Body of pancreas (tissue), 4 donors: ENCODE measurements at regions not wholly inside any gene's neighbourhood (a gene's known extent, or its start where the extent isn't known, plus 50 kb on each side); places are given as distances from the start of the nearest gene placed in this dataset.

Experiments
- POLR2A ChIP-seq, 3 donors: fragments of 450-650 bp; IDR thresholded peaks; one replicate each; pipeline ENCODE4 v1.6.1; 2016; ENCODE audit warnings: antibody characterized with exemption in 3 of 3, mild to moderate bottlenecking in 2 of 3
- TF ChIP-seq, protein P1 (sequence below), 7 experiments: fragments of 450-650 bp in 4 of 7; fragments of 200-600 bp in 3 of 7; sonication (generic) in 3 of 7; IDR thresholded peaks; one replicate each; pipeline ENCODE4 v1.5.1; 2016 to 2019; ENCODE audit warnings: antibody characterized with exemption in 7 of 7

DNA sequence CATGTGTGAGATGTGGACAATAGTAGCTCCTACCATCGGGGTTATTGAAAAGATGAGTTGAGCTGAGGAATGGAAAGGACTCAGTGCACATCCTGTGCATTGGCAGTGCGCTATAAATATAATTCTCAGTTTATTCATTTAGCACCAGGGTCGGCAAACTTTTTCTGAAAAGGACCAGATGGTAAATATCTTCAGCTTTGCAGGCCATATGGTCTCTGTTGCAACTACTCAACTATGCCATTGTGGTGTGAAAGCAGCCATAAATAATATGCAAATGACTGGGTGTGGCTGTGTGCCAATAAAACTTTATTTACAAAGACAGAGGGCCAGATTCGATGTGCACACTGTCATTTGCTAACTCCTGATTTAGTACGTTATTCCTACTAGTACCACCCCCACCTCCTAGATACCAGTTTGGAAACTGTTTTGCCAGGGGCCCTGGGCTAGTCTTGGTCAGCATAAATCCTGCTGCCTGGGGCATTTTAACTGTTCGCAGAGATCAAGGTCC lies 422.9 kb upstream of the MKI67 start:
- TF ChIP-seq POLR2A (IDR thresholded peaks at IDR 0.05): no peak
- TF ChIP-seq, protein P1, sequence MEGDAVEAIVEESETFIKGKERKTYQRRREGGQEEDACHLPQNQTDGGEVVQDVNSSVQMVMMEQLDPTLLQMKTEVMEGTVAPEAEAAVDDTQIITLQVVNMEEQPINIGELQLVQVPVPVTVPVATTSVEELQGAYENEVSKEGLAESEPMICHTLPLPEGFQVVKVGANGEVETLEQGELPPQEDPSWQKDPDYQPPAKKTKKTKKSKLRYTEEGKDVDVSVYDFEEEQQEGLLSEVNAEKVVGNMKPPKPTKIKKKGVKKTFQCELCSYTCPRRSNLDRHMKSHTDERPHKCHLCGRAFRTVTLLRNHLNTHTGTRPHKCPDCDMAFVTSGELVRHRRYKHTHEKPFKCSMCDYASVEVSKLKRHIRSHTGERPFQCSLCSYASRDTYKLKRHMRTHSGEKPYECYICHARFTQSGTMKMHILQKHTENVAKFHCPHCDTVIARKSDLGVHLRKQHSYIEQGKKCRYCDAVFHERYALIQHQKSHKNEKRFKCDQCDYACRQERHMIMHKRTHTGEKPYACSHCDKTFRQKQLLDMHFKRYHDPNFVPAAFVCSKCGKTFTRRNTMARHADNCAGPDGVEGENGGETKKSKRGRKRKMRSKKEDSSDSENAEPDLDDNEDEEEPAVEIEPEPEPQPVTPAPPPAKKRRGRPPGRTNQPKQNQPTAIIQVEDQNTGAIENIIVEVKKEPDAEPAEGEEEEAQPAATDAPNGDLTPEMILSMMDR (IDR thresholded peaks at IDR 0.05): no peak
